ENCODE measurements at regions not wholly inside any gene's neighbourhood (a gene's known extent, or its start where the extent isn't known, plus 50 kb on each side); places are given as distances from the start of the nearest gene placed in this dataset.
"Not testable (repeated sequence)": the region's sequence is repeated elsewhere in the genome, so short reads cannot be mapped to it uniquely, and the experiment has no call there.

DNA sequence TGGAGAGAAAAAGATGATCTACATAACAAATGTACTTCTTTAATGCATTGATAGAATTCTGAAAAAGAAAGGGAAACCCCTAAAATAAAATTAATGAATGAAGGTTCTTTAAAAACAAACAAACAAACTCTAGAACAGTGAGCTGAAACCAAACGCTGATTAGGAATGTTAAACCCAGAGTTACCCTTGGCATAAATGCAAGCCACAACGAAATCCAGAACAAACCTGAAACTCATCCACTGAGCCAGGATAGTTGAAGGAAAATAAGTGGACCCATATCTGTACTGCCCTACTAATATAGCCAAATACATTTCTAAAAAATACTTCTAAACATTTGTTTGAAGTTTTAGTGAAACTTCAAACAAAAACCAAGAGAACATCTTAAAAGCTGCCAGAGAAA is 505.3 kb downstream of the TTLL7 start:
- H3K4me1 ChIP-seq (ENCODE audit: insufficient read depth, low read length): no peaks in the 10 kb centered on the region
- H3K27me3 Mint-ChIP-seq: no peaks in the 10 kb centered on the region
- H3K27ac Mint-ChIP-seq: no peak overlapping the region
- no peaks in the 10 kb centered on the region for H3K9me3 ChIP-seq (ENCODE audit: control insufficient read depth in 1 of 2, insufficient read depth in 1 of 2, low read length in 2 of 2)
- no peak overlapping the region for H3K4me3 ChIP-seq (ENCODE audit: low read length)
- ATAC-seq (ENCODE audit: poor library complexity) (no peak), DNase-seq (no peak)
- no peaks in the 10 kb centered on the region for H3K36me3 Mint-ChIP-seq (ENCODE audit: low read depth)
- TF ChIP-seq, protein P1, sequence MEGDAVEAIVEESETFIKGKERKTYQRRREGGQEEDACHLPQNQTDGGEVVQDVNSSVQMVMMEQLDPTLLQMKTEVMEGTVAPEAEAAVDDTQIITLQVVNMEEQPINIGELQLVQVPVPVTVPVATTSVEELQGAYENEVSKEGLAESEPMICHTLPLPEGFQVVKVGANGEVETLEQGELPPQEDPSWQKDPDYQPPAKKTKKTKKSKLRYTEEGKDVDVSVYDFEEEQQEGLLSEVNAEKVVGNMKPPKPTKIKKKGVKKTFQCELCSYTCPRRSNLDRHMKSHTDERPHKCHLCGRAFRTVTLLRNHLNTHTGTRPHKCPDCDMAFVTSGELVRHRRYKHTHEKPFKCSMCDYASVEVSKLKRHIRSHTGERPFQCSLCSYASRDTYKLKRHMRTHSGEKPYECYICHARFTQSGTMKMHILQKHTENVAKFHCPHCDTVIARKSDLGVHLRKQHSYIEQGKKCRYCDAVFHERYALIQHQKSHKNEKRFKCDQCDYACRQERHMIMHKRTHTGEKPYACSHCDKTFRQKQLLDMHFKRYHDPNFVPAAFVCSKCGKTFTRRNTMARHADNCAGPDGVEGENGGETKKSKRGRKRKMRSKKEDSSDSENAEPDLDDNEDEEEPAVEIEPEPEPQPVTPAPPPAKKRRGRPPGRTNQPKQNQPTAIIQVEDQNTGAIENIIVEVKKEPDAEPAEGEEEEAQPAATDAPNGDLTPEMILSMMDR (IDR thresholded peaks at IDR 0.05): no peak
- no peak overlapping the region for H3K4me3 Mint-ChIP-seq
- CTCF ChIA-PET: no interaction called here
- intact Hi-C loops (cut with DNase I, micrococcal nuclease): no loop called here
- H3K36me3 ChIP-seq (ENCODE audit: insufficient read depth, low read length): no peaks in the 10 kb centered on the region
- no peak overlapping the region for H3K27ac ChIP-seq (ENCODE audit: low read depth in 1 of 2, low read length in 2 of 2)
- POLR2A ChIA-PET: no interaction called here
- no peaks in the 10 kb centered on the region for H3K27me3 ChIP-seq (ENCODE audit: control insufficient read depth in 1 of 2, insufficient read depth in 2 of 2, low read length in 2 of 2)
- H3K4me1 Mint-ChIP-seq (ENCODE audit: low read depth): peaks cover 4% of the 10 kb centered on the region
- H3K9me3 Mint-ChIP-seq: no peaks in the 10 kb centered on the region

DNA sequence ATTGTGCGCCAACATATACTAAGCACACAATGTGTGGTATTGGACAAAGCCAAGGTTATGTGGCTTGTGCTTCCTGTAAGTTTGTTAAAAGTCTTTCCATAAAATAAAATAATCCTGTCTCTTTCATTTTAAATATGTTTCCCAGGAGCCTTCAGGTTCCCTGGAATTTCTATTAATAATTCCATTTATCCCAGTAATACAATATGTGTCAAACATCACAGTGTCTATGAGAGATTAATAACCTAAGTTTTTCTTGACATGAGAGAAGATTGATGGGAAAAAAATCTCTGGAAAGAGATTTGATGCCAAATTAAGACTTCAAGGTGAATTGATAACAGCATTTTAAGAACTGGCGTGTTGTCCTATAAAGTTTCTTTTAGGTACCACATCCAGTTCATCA is 507.0 kb downstream of the TTLL7 start:
- TF ChIP-seq, protein P1 (IDR thresholded peaks at IDR 0.05): no peak
- H3K4me3 ChIP-seq (ENCODE audit: low read length): no peak overlapping the region
- no peak overlapping the region for H3K27ac Mint-ChIP-seq
- no peaks in the 10 kb centered on the region for H3K9me3 ChIP-seq (ENCODE audit: control insufficient read depth in 1 of 2, insufficient read depth in 1 of 2, low read length in 2 of 2)
- no peaks in the 10 kb centered on the region for H3K4me1 ChIP-seq (ENCODE audit: insufficient read depth, low read length)
- ChIA-PET CTCF (no interaction called here), POLR2A (interaction anchor here (1.3 kb wide), 1 partner anchor 16 kb away, joined by 3 read pairs; no protein-coding TSS in a partner anchor)
- H3K27me3 ChIP-seq (ENCODE audit: control insufficient read depth in 1 of 2, insufficient read depth in 2 of 2, low read length in 2 of 2): no peaks in the 10 kb centered on the region
- no peaks in the 10 kb centered on the region for H3K36me3 ChIP-seq (ENCODE audit: insufficient read depth, low read length)
- no peak overlapping the region for H3K4me3 Mint-ChIP-seq
- no peak for ATAC-seq (ENCODE audit: poor library complexity)
- no peak overlapping the region for H3K27ac ChIP-seq (ENCODE audit: low read depth in 1 of 2, low read length in 2 of 2)
- no peaks in the 10 kb centered on the region for H3K9me3 Mint-ChIP-seq
- intact Hi-C loops (cut with DNase I, micrococcal nuclease): no loop called here
- no peak for DNase-seq
- no peaks in the 10 kb centered on the region for H3K36me3 Mint-ChIP-seq (ENCODE audit: low read depth)
- H3K27me3 Mint-ChIP-seq: no peaks in the 10 kb centered on the region
- H3K4me1 Mint-ChIP-seq (ENCODE audit: low read depth): peaks cover 4% of the 10 kb centered on the region

GRCh38 chr1:83490988-83491387 is 507.9 kb downstream of the TTLL7 start:
- Mint-ChIP-seq H3K36me3 (ENCODE audit: low read depth) (no peaks in the 10 kb centered on the region), H3K27ac (no peak overlapping the region), H3K9me3 (no peaks in the 10 kb centered on the region), H3K4me3 (no peak overlapping the region), H3K4me1 (ENCODE audit: low read depth) (peaks cover 10% of the 10 kb centered on the region), H3K27me3 (no peaks in the 10 kb centered on the region)
- ChIA-PET CTCF (no interaction called here), POLR2A (no interaction called here)
- Histone ChIP-seq H3K4me3 (ENCODE audit: low read length) (no peak overlapping the region), H3K9me3 (ENCODE audit: control insufficient read depth in 1 of 2, insufficient read depth in 1 of 2, low read length in 2 of 2) (no peaks in the 10 kb centered on the region), H3K27me3 (ENCODE audit: control insufficient read depth in 1 of 2, insufficient read depth in 2 of 2, low read length in 2 of 2) (no peaks in the 10 kb centered on the region), H3K36me3 (ENCODE audit: insufficient read depth, low read length) (no peaks in the 10 kb centered on the region), H3K27ac (ENCODE audit: low read depth in 1 of 2, low read length in 2 of 2) (no peak overlapping the region), H3K4me1 (ENCODE audit: insufficient read depth, low read length) (no peaks in the 10 kb centered on the region)
- TF ChIP-seq, protein P1 (IDR thresholded peaks at IDR 0.05): no peak
- intact Hi-C loops (cut with DNase I, micrococcal nuclease): no loop called here
- DNase-seq (no peak), ATAC-seq (ENCODE audit: poor library complexity) (no peak)

- peak in 3 of 14 experiments; percentile 22 to 57 (median 49) for DNase-seq
- H3K27me3 Mint-ChIP-seq; H3K27me3 ChIP-seq (ENCODE audit: control insufficient read depth in 1 of 2, insufficient read depth in 2 of 2, low read length in 2 of 2); H3K36me3 Mint-ChIP-seq (ENCODE audit: low read depth); H3K4me3 Mint-ChIP-seq; intact Hi-C loops (cut with DNase I, micrococcal nuclease); POLR2A ChIA-PET; H3K4me1 Mint-ChIP-seq (ENCODE audit: low read depth); H3K27ac ChIP-seq (ENCODE audit: low read depth in 1 of 2, low read length in 2 of 2); CTCF ChIA-PET; H3K9me3 Mint-ChIP-seq; H3K27ac Mint-ChIP-seq; H3K9me3 ChIP-seq (ENCODE audit: control insufficient read depth in 1 of 2, insufficient read depth in 1 of 2, low read length in 2 of 2); H3K4me3 ChIP-seq (ENCODE audit: low read length); H3K36me3 ChIP-seq (ENCODE audit: insufficient read depth, low read length); H3K4me1 ChIP-seq (ENCODE audit: insufficient read depth, low read length): not testable (repeated sequence)
- peak; percentile 52 for ATAC-seq (ENCODE audit: poor library complexity)
These were observed 510.8 kb downstream of the TTLL7 start for GRCh38 chr1:83488105-83488504.

GRCh38 chr1:83487460-83487859 is 511.5 kb downstream of the TTLL7 start:
- H3K36me3 ChIP-seq (ENCODE audit: insufficient read depth, low read length); H3K4me1 ChIP-seq (ENCODE audit: insufficient read depth, low read length); H3K9me3 ChIP-seq (ENCODE audit: control insufficient read depth in 1 of 2, insufficient read depth in 1 of 2, low read length in 2 of 2); H3K27me3 ChIP-seq (ENCODE audit: control insufficient read depth in 1 of 2, insufficient read depth in 2 of 2, low read length in 2 of 2); H3K27ac ChIP-seq (ENCODE audit: low read depth in 1 of 2, low read length in 2 of 2); H3K4me3 Mint-ChIP-seq; CTCF ChIA-PET; ATAC-seq (ENCODE audit: poor library complexity); H3K4me1 Mint-ChIP-seq (ENCODE audit: low read depth); H3K9me3 Mint-ChIP-seq; H3K27ac Mint-ChIP-seq; H3K36me3 Mint-ChIP-seq (ENCODE audit: low read depth); H3K27me3 Mint-ChIP-seq; H3K4me3 ChIP-seq (ENCODE audit: low read length); POLR2A ChIA-PET; intact Hi-C loops (cut with DNase I, micrococcal nuclease); DNase-seq: not testable (repeated sequence)
